ENCODE measurements at regions not wholly inside any gene's neighbourhood (a gene's known extent, or its start where the extent isn't known, plus 50 kb on each side); places are given as distances from the start of the nearest gene placed in this dataset.

DNA sequence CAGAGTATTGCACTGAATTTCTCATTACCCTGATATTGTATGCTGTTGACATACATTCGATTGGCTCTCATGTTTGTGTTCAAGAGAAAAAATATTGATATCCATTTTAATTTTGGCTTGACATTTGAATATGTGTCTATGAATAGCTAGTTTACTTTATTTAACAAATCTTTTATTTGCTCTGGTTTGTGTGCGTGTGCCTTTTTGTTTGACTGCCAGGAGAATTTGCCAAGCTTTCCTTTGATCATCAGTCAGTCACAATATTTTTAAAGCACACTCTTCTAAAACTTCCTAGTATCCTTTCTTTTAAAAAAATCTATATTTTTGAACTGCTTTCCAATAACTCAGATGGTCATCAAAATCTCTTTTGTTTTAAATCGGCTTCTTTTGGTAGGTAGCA, 179.3 kb upstream of the FLRT2 start:
- TF ChIP-seq, protein P1, sequence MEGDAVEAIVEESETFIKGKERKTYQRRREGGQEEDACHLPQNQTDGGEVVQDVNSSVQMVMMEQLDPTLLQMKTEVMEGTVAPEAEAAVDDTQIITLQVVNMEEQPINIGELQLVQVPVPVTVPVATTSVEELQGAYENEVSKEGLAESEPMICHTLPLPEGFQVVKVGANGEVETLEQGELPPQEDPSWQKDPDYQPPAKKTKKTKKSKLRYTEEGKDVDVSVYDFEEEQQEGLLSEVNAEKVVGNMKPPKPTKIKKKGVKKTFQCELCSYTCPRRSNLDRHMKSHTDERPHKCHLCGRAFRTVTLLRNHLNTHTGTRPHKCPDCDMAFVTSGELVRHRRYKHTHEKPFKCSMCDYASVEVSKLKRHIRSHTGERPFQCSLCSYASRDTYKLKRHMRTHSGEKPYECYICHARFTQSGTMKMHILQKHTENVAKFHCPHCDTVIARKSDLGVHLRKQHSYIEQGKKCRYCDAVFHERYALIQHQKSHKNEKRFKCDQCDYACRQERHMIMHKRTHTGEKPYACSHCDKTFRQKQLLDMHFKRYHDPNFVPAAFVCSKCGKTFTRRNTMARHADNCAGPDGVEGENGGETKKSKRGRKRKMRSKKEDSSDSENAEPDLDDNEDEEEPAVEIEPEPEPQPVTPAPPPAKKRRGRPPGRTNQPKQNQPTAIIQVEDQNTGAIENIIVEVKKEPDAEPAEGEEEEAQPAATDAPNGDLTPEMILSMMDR (IDR thresholded peaks at IDR 0.05): no peak
- TF ChIP-seq POLR2AphosphoS5 (IDR thresholded peaks at IDR 0.05; ENCODE audit: insufficient read depth in 1 of 2, low read depth in 1 of 2): no peak

Data from vagina (tissue), 2 donors.